ENCODE measurements at regions not wholly inside any gene's neighbourhood (a gene's known extent, or its start where the extent isn't known, plus 50 kb on each side); places are given as distances from the start of the nearest gene placed in this dataset.
"Not testable (repeated sequence)": the region's sequence is repeated elsewhere in the genome, so short reads cannot be mapped to it uniquely, and the experiment has no call there.

- no peak for DNase-seq
These were observed 619.6 kb upstream of the AUTS2 start for GRCh38 chr7:68978710-68979109.

GRCh38 chr7:68980011-68980410 is 618.3 kb upstream of the AUTS2 start:
- no peak for DNase-seq

- DNase-seq: not testable (repeated sequence)
These were observed 617.8 kb upstream of the AUTS2 start for GRCh38 chr7:68980432-68980831.

- no peak for DNase-seq
These were observed 614.0 kb upstream of the AUTS2 start for GRCh38 chr7:68984306-68984705.

GRCh38 chr7:68994841-68995240 is 603.4 kb upstream of the AUTS2 start:
- DNase-seq: no peak

- DNase-seq: no peak
These were observed 600.1 kb upstream of the AUTS2 start for GRCh38 chr7:68998136-68998535.

GRCh38 chr7:69002416-69002815 is 595.9 kb upstream of the AUTS2 start:
- no peak for DNase-seq

GRCh38 chr7:69012149-69012548 is 586.1 kb upstream of the AUTS2 start:
- DNase-seq: no peak

GRCh38 chr7:69017208-69017607 is 581.1 kb upstream of the AUTS2 start:
- no peak for DNase-seq

GRCh38 chr7:69018200-69018599 is 580.1 kb upstream of the AUTS2 start:
- no peak for DNase-seq

- DNase-seq: no peak
These were observed 578.8 kb upstream of the AUTS2 start for GRCh38 chr7:69019437-69019836.

- DNase-seq: no peak
These were observed 577.7 kb upstream of the AUTS2 start for GRCh38 chr7:69020536-69020935.

- DNase-seq: no peak
These were observed 573.0 kb upstream of the AUTS2 start for GRCh38 chr7:69025249-69025648.

- DNase-seq: no peak
These were observed 565.4 kb upstream of the AUTS2 start for GRCh38 chr7:69032848-69033247.

GRCh38 chr7:69035826-69036225 is 562.4 kb upstream of the AUTS2 start:
- no peak for DNase-seq

- DNase-seq: no peak
These were observed 562.0 kb upstream of the AUTS2 start for GRCh38 chr7:69036301-69036700.

GRCh38 chr7:69038915-69039314 is 559.4 kb upstream of the AUTS2 start:
- no peak for DNase-seq

- no peak for DNase-seq
These were observed 556.1 kb upstream of the AUTS2 start for GRCh38 chr7:69042138-69042537.

GRCh38 chr7:69047151-69047754 is 551.0 kb upstream of the AUTS2 start:
- DNase-seq: no peak

- DNase-seq: no peak
These were observed 548.9 kb upstream of the AUTS2 start for GRCh38 chr7:69049326-69049725.

- no peak for DNase-seq
These were observed 545.8 kb upstream of the AUTS2 start for GRCh38 chr7:69052447-69052846.

GRCh38 chr7:69060516-69060915 is 537.8 kb upstream of the AUTS2 start:
- no peak for DNase-seq

GRCh38 chr7:69062020-69062765 is 536.1 kb upstream of the AUTS2 start:
- no peak for DNase-seq

- DNase-seq: no peak
These were observed 530.9 kb upstream of the AUTS2 start for GRCh38 chr7:69067397-69067796.

- DNase-seq: no peak
These were observed 527.8 kb upstream of the AUTS2 start for GRCh38 chr7:69070476-69070875.
